ENCODE measurements at regions not wholly inside any gene's neighbourhood (a gene's known extent, or its start where the extent isn't known, plus 50 kb on each side); places are given as distances from the start of the nearest gene placed in this dataset.

DNA sequence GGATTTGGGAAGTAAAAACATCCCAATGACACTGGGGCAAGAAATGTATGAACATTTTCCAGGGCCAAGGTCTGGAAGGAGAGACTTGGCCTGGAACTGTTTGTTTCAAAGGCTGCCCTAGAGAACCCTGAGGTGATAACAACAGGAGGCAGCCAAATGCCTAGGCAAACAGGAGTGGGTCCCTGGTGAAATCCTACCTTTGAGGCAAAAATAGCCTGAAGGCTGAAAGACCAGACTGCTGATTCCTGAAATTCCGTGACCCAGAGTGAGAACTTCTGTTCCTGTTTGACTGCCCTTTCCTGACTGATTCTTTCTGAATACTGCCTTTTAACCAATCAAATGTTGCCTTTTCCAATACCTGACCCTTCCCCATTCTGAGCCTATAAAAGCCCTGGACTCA lies 196.4 kb downstream of the NSUN3 start:
- DNase-seq: no peak

DNA sequence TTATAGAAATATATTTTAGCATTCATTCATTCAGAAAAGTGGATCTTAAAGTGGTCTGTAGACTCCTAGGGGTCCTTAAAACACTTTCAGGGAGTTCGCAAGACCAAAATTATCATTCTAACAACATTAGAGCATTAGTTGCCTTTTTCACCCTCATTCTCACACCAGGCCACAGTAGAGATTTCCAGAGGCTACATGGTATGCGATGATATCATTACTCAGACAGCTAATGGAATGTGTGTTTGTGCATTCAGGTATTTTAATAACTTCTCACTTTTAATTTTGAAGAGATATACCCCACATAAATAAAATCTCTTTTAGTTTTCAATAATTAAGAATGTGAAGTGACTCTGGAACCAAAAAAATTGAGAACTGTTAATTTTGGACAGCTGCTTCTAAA lies 206.9 kb downstream of the NSUN3 start:
- DNase-seq: no peak

DNA sequence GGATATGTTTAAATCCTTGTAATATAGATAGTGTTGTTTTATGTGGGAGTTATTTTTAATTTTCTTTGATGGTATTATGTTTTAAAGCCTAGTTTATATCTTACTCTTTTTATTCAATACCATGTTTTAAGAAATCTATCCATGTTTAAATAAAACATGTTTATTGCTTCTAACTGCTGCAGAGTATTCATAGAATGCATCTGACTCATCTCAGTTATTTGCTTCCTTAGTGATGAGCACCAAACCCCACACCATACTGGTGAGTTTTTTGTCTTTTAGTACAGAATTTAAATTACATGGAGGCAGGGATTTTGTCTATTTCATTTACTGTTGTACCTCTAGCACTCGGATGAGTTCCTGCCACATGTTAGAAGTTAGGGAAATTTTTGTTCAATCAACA lies 209.2 kb downstream of the NSUN3 start:
- DNase-seq: no peak

DNA sequence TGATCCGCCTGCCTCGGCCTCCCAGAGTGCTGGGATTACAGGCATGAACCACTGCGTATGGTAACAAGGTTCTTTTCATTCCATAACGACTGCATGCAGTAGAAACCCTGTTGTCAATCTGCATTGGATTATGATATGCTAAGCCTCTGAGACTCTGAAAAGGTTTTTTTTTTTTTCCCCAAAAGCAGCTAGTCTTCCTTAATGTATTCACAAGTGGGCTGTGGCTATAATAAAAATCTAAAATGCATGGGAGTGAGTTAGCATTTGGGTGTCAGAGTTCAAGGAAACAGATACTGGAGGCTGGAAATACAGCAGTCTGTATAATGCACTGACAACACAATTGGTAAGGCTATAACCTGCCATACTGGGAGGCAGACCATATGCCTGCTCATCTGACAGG lies 218.1 kb downstream of the NSUN3 start:
- DNase-seq: no peak

DNA sequence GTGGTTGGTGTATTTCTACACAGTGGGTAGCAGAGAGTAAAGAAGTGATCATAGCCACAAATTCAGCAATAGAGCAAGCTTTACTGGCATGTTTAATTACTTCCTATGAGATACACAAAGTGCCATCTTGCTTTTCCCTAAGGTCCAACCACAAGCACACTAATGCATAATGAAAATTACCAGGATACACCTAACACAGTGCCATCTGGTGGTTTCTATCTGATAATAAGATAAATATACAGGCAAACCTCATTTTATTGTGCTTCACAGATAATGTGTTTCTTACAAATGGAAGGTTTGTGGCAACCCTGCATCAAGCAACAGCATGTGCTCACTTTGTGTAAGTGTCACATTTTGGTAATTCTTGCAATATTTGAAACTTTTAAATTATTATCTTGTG lies 223.0 kb downstream of the NSUN3 start:
- no peak for DNase-seq

- no peak for DNase-seq
Measured at GRCh38 chr3:94291686-94292085, 228.8 kb downstream of the NSUN3 start.

GRCh38 chr3:94292151-94292550 lies 229.3 kb downstream of the NSUN3 start:
- no peak for DNase-seq

DNA sequence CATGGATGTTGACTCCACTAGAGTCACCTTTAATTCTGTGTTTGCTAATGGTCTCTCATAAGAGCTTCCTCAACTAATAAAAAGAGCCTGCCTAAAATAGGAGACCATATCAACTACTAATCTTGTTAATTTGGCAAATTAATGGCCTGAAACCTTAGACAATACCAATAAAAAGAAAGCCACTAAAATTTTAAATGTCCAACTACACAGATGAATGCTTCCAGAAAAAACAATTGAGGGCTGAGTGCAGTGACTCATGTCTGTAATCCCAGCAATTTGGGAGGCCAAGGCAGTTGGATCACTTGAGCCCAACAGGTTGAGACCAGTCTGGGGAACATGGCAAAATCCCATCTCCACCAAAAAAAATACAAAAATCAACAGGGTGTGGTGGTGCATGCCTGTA lies 230.9 kb downstream of the NSUN3 start:
- no peak for DNase-seq

DNA sequence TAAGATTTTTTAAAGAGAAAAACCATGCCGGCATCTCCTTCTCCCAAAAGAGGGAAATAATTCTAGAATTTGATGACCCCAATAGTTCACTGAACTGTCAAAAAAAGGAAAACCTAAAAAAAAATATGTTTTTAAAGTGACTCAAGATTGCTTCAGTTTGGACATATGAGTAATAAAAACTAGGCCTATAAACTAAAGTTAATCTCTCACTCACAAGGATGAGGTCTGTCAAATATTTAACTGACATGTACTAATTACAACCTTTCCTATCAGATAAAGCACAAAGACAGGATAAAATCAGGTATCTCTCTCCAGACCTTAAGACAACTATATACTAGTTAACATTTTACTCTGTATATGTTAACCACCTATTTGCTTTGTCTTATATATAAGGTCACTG lies 231.9 kb downstream of the NSUN3 start:
- DNase-seq: no peak

DNA sequence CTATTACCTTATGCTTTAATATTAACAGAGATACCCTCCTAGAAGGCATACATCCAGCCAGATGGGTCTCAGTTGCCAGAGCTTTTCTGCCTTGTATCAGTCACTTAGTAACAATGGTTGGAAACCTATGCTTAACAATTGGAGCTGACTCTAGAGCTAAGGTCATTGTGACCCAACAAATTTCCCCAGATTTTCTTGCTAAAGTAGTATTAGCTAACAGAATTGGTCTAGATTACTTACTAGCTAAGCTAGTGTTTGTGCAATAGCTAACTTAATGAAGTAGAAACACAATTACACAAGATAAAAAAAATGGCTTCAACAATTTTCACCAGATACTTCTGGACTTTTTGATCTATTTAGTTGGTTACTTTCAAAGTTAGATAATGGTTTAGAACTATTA lies 236.9 kb downstream of the NSUN3 start:
- no peak for DNase-seq

GRCh38 chr3:94301366-94301765 lies 238.5 kb downstream of the NSUN3 start:
- DNase-seq: no peak

GRCh38 chr3:94303266-94303665 lies 240.4 kb downstream of the NSUN3 start:
- peak; percentile 36 for DNase-seq

DNA sequence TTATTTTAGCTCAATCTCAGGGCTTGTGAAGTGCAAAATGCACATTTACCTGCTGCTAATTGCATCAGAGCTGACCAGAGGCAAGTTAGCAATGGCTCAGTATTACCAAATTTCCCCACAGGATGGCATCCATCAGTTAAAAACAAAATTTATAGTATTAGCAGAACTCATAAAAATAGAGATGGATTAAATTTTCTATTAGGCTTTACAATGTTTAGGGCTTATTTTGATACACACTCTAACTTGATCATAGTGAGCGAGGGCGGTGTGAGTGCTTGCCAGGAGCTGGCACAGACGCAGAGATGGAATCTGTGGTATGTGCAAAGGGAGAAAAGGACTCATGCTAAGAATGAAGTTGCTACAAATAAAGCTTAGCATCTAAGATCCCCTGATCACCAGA lies 241.0 kb downstream of the NSUN3 start:
- peak; percentile 51 for DNase-seq

DNA sequence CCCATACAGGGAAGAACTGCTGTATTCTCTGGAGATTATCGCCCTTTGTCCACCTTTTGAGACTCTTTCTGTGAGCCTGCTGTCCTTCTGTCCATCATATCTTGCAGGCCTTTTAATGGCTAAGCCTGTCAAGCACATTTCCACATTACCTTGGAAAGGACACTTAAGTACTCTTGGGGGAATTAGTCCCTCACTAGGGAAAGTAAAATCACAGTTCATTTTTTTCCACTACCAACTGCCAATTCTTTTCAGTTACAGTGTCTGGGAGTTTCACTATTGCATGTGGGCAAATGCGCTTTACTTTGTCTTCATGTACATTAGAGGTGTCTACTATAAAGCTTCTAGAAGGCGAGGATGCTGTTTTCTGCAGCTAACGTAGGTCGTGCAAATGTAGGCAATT lies 242.1 kb downstream of the NSUN3 start:
- DNase-seq: peak; percentile 34

- DNase-seq: peak; percentile 78
Measured at GRCh38 chr3:94305835-94306611, 243.2 kb downstream of the NSUN3 start.

DNA sequence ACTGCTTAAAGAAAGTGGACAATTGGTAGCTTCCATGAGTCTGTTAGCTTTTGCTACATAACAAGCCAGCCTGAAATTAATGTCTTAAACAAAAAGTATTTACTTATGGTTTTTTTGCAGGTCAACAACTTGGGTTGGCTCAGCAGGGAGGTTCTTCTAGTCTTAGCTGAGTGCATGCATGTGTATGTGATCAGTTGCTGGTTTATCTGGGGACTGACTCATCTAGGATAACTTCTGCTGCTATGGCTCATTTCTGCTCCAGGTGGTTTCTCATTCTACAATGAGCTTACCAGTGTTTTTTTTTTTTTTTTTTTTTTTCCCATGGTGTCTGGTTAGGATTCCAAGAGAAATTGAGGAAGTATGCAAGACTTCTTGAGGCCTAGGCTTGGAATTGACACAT lies 244.7 kb downstream of the NSUN3 start:
- DNase-seq: no peak

GRCh38 chr3:94308767-94309166 lies 245.9 kb downstream of the NSUN3 start:
- DNase-seq: no peak

GRCh38 chr3:94310341-94311135 lies 247.7 kb downstream of the NSUN3 start:
- DNase-seq: no peak

- DNase-seq: no peak
Measured at GRCh38 chr3:94311651-94312050, 248.8 kb downstream of the NSUN3 start.

GRCh38 chr3:94314218-94314883 lies 251.5 kb downstream of the NSUN3 start:
- no peak for DNase-seq

- no peak for DNase-seq
Measured at GRCh38 chr3:94317017-94317416, 254.2 kb downstream of the NSUN3 start.

- DNase-seq: no peak
Measured at GRCh38 chr3:94323596-94323995, 260.7 kb downstream of the NSUN3 start.

GRCh38 chr3:94331831-94332230 lies 269.0 kb downstream of the NSUN3 start:
- no peak for DNase-seq
